ENCODE measurements at regions not wholly inside any gene's neighbourhood (a gene's known extent, or its start where the extent isn't known, plus 50 kb on each side); places are given as distances from the start of the nearest gene placed in this dataset.

DNA sequence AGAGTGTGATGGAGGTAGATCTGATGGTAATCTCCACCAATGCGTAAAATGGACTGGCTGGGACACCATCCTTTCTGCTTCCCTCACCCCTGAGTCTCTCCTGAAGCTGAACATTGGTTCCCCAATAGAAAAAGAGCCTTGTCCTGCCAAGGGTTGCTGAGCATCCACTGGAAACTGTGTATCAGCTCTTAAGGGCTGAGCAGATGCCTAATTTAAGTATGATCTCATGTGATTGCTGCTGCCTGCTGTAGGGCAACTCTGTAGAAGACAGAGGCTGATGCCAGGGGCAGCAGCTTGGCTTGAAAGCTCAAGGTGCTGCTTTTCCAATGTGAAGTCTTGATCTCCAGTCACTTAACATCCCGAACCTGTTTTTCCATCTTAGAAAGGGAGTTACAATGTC is 310.3 kb upstream of the CCL2 start:
- TF ChIP-seq CTCF (IDR thresholded peaks at IDR 0.05; ENCODE audit: low read depth, low read length): no peak
- no peaks in the 10 kb centered on the region for H3K27me3 ChIP-seq (ENCODE audit: control insufficient read depth, insufficient read depth, low read length)
- CTCF ChIA-PET: no interaction called here
- H3K27ac ChIP-seq (ENCODE audit: low read depth, low read length): no peak overlapping the region
- peaks cover 10% of the 10 kb centered on the region; the same call in 1 of the 2 replicates for H3K9me3 ChIP-seq (ENCODE audit: control insufficient read depth, insufficient read depth, low read length)
- DNase-seq (ENCODE audit: low read depth, low spot score): no peak
- no peak overlapping the region for H3K4me3 ChIP-seq (ENCODE audit: low read depth, low read length)
- POLR2A ChIA-PET: no interaction called here

DNA sequence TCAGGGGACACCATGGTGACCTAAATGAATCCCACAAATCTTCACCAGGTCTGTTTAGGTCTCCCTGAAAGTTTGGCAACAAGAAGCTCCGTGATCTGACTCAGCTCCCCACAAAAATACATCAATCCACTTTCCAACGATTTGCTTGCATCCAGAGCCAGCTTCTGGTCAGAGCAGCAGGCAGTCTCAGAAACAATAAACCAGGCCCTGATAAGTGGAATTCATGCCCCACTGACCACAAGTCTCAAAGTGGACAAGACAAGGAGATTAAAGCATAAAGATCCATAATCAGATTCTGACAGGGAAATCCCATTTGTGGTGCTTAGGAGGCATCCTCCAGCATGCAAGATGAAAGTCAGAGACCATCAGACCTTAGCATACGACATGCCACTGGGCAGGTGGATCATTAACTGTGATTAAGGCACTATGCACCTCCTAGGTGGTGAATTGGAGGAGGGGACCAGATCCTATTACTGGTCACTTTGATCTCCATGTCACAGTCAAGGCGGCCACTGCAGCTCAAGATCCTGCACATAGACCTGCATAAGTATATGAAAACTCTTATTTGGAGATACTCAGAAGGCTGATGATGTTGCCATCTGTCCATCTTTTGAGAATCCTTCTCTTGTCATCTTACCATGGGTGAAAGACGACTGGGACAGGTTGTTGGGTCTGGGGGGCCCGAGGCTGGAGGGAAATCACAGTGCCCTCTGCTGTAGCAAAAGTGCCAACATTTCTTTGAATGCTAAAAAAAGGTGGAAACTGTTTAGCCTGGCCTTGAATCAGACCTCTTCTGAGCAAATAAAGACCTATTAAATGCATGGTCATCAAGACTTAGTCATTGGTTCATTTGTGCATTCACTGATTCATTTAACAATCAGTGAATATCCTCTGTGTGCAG is 309.2 kb upstream of the CCL2 start:
- DNase-seq (ENCODE audit: low read depth, low spot score): no peak
- Histone ChIP-seq H3K27me3 (ENCODE audit: control insufficient read depth, insufficient read depth, low read length) (no peaks in the 10 kb centered on the region), H3K27ac (ENCODE audit: low read depth, low read length) (no peak overlapping the region), H3K9me3 (ENCODE audit: control insufficient read depth, insufficient read depth, low read length) (peaks cover 10% of the 10 kb centered on the region; the same call in 1 of the 2 replicates), H3K4me3 (ENCODE audit: low read depth, low read length) (no peak overlapping the region)
- ChIA-PET CTCF (no interaction called here), POLR2A (no interaction called here)
- TF ChIP-seq CTCF (IDR thresholded peaks at IDR 0.05; ENCODE audit: low read depth, low read length): no peak

DNA sequence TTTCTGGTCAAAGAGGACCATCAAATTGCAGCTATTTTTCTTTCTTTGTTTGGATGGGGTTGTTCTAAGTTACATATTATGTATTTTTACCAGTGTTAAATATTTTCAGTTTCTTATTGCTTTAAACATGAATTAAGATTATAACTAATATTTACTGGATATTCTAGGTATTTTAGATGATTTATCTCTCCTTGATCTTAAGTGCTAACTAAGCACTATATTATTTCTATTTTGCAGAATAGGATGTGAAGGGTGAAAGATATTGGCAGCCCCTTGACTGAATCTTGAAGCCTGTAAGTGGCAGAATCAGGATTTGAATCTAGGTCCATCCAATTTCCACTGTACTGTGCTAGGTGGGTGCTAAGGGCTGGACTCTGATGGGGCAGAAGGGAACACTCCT is 307.3 kb upstream of the CCL2 start:
- H3K27ac ChIP-seq (ENCODE audit: low read depth, low read length): no peak overlapping the region
- peaks cover 6% of the 10 kb centered on the region; the same call in 1 of the 2 replicates for H3K9me3 ChIP-seq (ENCODE audit: control insufficient read depth, insufficient read depth, low read length)
- no peak for DNase-seq (ENCODE audit: low read depth, low spot score)
- ChIA-PET CTCF (no interaction called here), POLR2A (no interaction called here)
- no peak overlapping the region for H3K4me3 ChIP-seq (ENCODE audit: low read depth, low read length)
- no peak for TF ChIP-seq CTCF (IDR thresholded peaks at IDR 0.05; ENCODE audit: low read depth, low read length)
- no peaks in the 10 kb centered on the region for H3K27me3 ChIP-seq (ENCODE audit: control insufficient read depth, insufficient read depth, low read length)

GRCh38 chr17:33948309-33948708 is 306.8 kb upstream of the CCL2 start:
- Histone ChIP-seq H3K27me3 (ENCODE audit: control insufficient read depth, insufficient read depth, low read length) (no peaks in the 10 kb centered on the region), H3K4me3 (ENCODE audit: low read depth, low read length) (no peak overlapping the region), H3K27ac (ENCODE audit: low read depth, low read length) (no peak overlapping the region), H3K9me3 (ENCODE audit: control insufficient read depth, insufficient read depth, low read length) (peaks cover 6% of the 10 kb centered on the region; the same call in 1 of the 2 replicates)
- TF ChIP-seq CTCF (IDR thresholded peaks at IDR 0.05; ENCODE audit: low read depth, low read length): no peak
- POLR2A ChIA-PET: no interaction called here
- no peak for DNase-seq (ENCODE audit: low read depth, low spot score)
- CTCF ChIA-PET: no interaction called here

GRCh38 chr17:33949100-33949499 is 306.0 kb upstream of the CCL2 start:
- no peak overlapping the region for H3K4me3 ChIP-seq (ENCODE audit: low read depth, low read length)
- no peaks in the 10 kb centered on the region for H3K27me3 ChIP-seq (ENCODE audit: control insufficient read depth, insufficient read depth, low read length)
- peaks cover 6% of the 10 kb centered on the region; the same call in 1 of the 2 replicates for H3K9me3 ChIP-seq (ENCODE audit: control insufficient read depth, insufficient read depth, low read length)
- ChIA-PET POLR2A (no interaction called here), CTCF (no interaction called here)
- no peak overlapping the region for H3K27ac ChIP-seq (ENCODE audit: low read depth, low read length)
- no peak for DNase-seq (ENCODE audit: low read depth, low spot score)
- 0 out of 2 replicates have a peak, but pooled peaks have one; percentile 8 for TF ChIP-seq CTCF (IDR thresholded peaks at IDR 0.05; ENCODE audit: low read depth, low read length)

Data from AG04450 (cell line).